Keratinocyte (primary cell): ENCODE measurements at regions not wholly inside any gene's neighbourhood (a gene's known extent, or its start where the extent isn't known, plus 50 kb on each side); places are given as distances from the start of the nearest gene placed in this dataset.

ENCODE experiments used
- EZH2 ChIP-seq: IDR thresholded peaks from one replicate; pipeline ENCODE4 v1.6.1; 2012; ENCODE audit warnings: inconsistent platforms, mild to moderate bottlenecking, low read length, moderate library complexity
- TF ChIP-seq, protein P1 (sequence below), 3 experiments: IDR thresholded peaks in 1 of 3; conservative IDR thresholded peaks in 1 of 3; optimal IDR thresholded peaks in 1 of 3; 2 replicates in 2 of 3; 3 replicates in 1 of 3; pipeline versions ENCODE3 to v1.5.1; 2011; ENCODE audit warnings: low read length in 3 of 3, mild to moderate bottlenecking in 3 of 3, moderate library complexity in 2 of 3, control low read depth in 1 of 3, inconsistent platforms in 1 of 3; ENCODE audit not compliant: insufficient read depth in 2 of 3; ENCODE audit errors: extremely low read depth in 1 of 3

DNA sequence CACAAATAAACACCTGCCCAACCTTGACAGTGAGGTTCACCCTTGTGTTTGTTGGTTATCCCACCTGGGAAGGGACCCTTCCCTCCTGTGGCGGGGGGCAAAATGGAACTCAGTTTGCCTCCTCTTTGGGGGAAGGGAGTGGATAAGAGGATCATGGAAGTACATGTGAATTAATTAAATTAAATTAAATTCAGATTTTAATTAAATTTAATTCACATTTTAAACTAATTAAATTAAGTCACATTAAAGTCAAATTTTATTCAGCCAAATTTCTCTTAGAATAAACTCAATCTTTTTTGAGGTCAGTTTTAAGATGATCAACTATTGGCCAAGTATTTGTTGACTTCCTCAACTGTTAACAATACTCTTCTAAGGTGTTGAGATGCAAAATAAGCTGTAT lies 252.4 kb upstream of the AJAP1 start:
- TF ChIP-seq EZH2, result no peak
- TF ChIP-seq, protein P1, sequence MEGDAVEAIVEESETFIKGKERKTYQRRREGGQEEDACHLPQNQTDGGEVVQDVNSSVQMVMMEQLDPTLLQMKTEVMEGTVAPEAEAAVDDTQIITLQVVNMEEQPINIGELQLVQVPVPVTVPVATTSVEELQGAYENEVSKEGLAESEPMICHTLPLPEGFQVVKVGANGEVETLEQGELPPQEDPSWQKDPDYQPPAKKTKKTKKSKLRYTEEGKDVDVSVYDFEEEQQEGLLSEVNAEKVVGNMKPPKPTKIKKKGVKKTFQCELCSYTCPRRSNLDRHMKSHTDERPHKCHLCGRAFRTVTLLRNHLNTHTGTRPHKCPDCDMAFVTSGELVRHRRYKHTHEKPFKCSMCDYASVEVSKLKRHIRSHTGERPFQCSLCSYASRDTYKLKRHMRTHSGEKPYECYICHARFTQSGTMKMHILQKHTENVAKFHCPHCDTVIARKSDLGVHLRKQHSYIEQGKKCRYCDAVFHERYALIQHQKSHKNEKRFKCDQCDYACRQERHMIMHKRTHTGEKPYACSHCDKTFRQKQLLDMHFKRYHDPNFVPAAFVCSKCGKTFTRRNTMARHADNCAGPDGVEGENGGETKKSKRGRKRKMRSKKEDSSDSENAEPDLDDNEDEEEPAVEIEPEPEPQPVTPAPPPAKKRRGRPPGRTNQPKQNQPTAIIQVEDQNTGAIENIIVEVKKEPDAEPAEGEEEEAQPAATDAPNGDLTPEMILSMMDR (optimal IDR thresholded peaks at IDR 0.05 in 1 of 3, IDR thresholded peaks at IDR 0.05 in 1 of 3, conservative IDR thresholded peaks at IDR 0.05 in 1 of 3; ENCODE audit: extremely low read depth in 1 of 3, insufficient read depth in 2 of 3, low read length in 3 of 3), result no peak
